ENCODE measurements at regions not wholly inside any gene's neighbourhood (a gene's known extent, or its start where the extent isn't known, plus 50 kb on each side); places are given as distances from the start of the nearest gene placed in this dataset.
"Not testable (repeated sequence)": the region's sequence is repeated elsewhere in the genome, so short reads cannot be mapped to it uniquely, and the experiment has no call there.

GRCh38 chr18:1435487-1435886, 530.8 kb downstream of the ADCYAP1 start:
- DNase-seq, result no peak

- no peak for DNase-seq
Measured at GRCh38 chr18:1436199-1436598, 531.5 kb downstream of the ADCYAP1 start.

GRCh38 chr18:1438458-1438910, 533.8 kb downstream of the ADCYAP1 start:
- no peak for DNase-seq

GRCh38 chr18:1438967-1439366, 534.3 kb downstream of the ADCYAP1 start:
- no peak for DNase-seq

- DNase-seq, result not testable (repeated sequence)
Measured at GRCh38 chr18:1444062-1444461, 539.4 kb downstream of the ADCYAP1 start.

GRCh38 chr18:1446765-1447164, 542.1 kb downstream of the ADCYAP1 start:
- no peak for DNase-seq

- DNase-seq, result no peak
Measured at GRCh38 chr18:1452821-1453220, 548.1 kb downstream of the ADCYAP1 start.

GRCh38 chr18:1455605-1456004, 550.9 kb downstream of the ADCYAP1 start:
- DNase-seq, result no peak

- no peak for DNase-seq
Measured at GRCh38 chr18:1458547-1458946, 553.9 kb downstream of the ADCYAP1 start.

GRCh38 chr18:1463981-1464380, 559.3 kb downstream of the ADCYAP1 start:
- no peak for DNase-seq

GRCh38 chr18:1464444-1465217, 560.0 kb downstream of the ADCYAP1 start:
- DNase-seq, result no peak

GRCh38 chr18:1466035-1466434, 561.4 kb downstream of the ADCYAP1 start:
- DNase-seq, result no peak

- DNase-seq, result no peak
Measured at GRCh38 chr18:1467461-1467964, 562.8 kb downstream of the ADCYAP1 start.

- no peak for DNase-seq
Measured at GRCh38 chr18:1468550-1468949, 563.9 kb downstream of the ADCYAP1 start.

GRCh38 chr18:1475867-1476266, 571.2 kb downstream of the ADCYAP1 start:
- no peak for DNase-seq

GRCh38 chr18:1480309-1480708, 575.6 kb downstream of the ADCYAP1 start:
- DNase-seq, result no peak

GRCh38 chr18:1481577-1481976, 576.9 kb downstream of the ADCYAP1 start:
- DNase-seq, result no peak

- no peak for DNase-seq
Measured at GRCh38 chr18:1483385-1483784, 578.7 kb downstream of the ADCYAP1 start.

GRCh38 chr18:1487457-1487856, 582.8 kb downstream of the ADCYAP1 start:
- DNase-seq, result no peak

GRCh38 chr18:1488394-1488793, 583.7 kb downstream of the ADCYAP1 start:
- DNase-seq, result no peak

GRCh38 chr18:1488957-1489356, 584.3 kb downstream of the ADCYAP1 start:
- DNase-seq, result peak; percentile 40

- no peak for DNase-seq
Measured at GRCh38 chr18:1495387-1495786, 590.7 kb downstream of the ADCYAP1 start.

- DNase-seq, result no peak
Measured at GRCh38 chr18:1496096-1496495, 591.4 kb downstream of the ADCYAP1 start.

- no peak for DNase-seq
Measured at GRCh38 chr18:1498216-1498615, 593.5 kb downstream of the ADCYAP1 start.

GRCh38 chr18:1499265-1499664, 594.6 kb downstream of the ADCYAP1 start:
- no peak for DNase-seq

Data from NCI-H1694 treated with DMSO at 0.1 percent for 48 hours (cell line).